Ovary (tissue), 1 donor: ENCODE measurements at regions not wholly inside any gene's neighbourhood (a gene's known extent, or its start where the extent isn't known, plus 50 kb on each side); places are given as distances from the start of the nearest gene placed in this dataset.

ENCODE experiments used
- EP300 ChIP-seq: sonication (generic); formaldehyde crosslinking; IDR thresholded peaks from one replicate; pipeline ENCODE4 v1.6.1; 2017; ENCODE audit warnings: antibody characterized with exemption
- POLR2A ChIP-seq: fragments of 450-650 bp; IDR thresholded peaks from one replicate; pipeline ENCODE4 v1.6.1; 2017; ENCODE audit warnings: antibody characterized with exemption, mild to moderate bottlenecking, moderate library complexity

- no peak for TF ChIP-seq EP300
- TF ChIP-seq POLR2A: no peak
These were observed 61.6 kb upstream of the TACR1 start for GRCh38 chr2:75260946-75261345.
